ENCODE measurements at regions not wholly inside any gene's neighbourhood (a gene's known extent, or its start where the extent isn't known, plus 50 kb on each side); places are given as distances from the start of the nearest gene placed in this dataset.

- DNase-seq = no peak
These were observed 380.6 kb upstream of the DCN start for GRCh38 chr12:91563011-91563765.

DNA sequence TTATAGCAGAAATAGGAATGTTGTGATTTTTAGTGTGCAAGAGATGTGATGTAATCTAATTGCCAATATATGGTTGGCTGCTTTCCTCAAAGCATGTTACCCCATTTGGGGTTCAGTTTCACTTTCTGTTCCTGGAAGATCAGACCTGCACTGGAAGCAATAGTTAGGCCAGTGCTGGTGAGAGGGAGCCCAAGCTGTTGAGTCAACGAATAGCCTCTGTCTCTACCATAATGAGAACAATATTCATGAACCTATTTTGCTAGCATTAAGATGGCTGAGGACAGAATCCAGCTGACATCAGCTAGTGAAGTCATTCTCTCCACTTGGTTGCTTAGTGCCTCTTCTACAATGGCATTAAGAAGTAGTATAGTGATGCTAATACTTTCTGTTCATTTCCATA is 379.9 kb upstream of the DCN start:
- no peak for DNase-seq

- DNase-seq = no peak
These were observed 379.3 kb upstream of the DCN start for GRCh38 chr12:91561958-91562325.

- DNase-seq = no peak
These were observed 378.8 kb upstream of the DCN start for GRCh38 chr12:91561301-91561957.

DNA sequence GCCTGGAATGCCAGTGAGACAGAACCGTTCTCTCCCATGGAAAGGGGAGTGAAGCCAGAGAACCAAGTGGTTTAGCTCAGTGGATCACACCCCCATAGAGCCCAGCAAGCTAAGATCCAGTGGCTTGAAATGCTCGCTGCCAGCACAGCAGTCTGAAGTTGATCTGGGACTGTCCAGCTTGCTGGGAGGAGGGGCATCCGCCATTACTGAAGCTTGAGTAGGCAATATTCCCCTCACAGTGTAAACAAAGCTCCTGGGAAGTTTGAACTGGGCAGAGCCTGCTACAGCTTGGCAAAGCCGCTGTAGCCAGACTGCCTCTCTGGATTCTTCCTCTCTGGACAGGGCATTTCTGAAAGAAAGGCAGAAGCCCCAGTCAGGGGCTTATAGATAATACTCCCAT is 374.3 kb upstream of the DCN start:
- no peak for DNase-seq

- no peak for DNase-seq
These were observed 373.1 kb upstream of the DCN start for GRCh38 chr12:91555436-91556415.

DNA sequence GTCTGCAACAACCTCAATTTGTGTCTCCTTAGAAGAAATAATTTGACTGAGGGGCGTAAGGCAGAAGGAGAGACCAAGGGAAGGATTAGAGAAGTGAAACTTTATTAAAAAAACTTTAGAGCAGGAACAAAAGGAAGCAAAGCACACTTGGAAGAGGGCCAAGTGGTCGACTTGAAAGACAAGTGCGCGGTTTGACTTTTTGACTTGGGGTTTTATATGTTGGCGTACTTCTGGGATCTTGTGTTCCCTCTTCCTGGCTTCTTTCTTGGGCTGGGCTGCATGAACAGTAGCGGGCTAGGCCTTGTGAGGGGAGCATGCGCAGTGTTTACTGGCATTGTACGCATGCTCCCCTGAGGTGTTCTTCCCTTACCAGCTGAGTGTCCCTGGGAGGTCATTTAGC is 369.3 kb upstream of the DCN start:
- no peak for DNase-seq

DNA sequence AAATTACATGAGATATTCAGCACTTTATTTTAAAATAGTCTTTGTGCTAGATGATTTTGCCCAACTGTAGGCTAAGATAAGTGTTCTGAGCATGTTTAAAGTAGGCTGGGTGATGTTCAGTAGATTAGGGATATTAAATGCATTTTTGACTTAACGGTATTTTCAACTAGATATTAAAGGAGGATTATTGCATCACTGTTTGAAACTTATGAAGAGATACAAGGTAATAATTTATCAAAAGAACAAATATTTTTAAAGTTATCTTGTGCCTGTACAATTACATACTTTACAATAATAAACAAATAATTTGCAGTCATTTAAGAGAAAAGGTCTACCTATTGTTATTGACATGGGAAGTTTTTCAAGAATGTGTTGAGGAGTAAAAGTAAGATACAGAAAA is 368.6 kb upstream of the DCN start:
- DNase-seq = no peak

DNA sequence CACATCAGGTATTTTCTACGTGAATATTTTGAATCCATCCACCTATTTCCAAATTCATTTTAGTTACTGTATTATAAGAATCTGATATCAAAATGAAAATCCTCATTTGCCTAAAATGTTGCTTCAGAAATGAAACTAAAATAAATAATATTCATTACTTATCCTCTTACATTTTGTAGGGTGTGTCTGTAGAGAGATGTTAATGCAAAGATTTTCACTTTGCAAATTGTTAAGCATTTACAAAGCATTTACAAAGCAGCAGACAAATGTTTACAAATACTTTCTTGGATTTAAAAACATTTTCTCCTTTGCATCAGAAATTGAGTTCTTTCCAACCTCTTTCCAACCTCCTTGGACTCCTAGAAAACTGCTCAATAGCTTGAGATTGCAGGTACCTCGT is 360.0 kb upstream of the DCN start:
- DNase-seq = no peak

- no peak for DNase-seq
These were observed 359.4 kb upstream of the DCN start for GRCh38 chr12:91542067-91542466.

DNA sequence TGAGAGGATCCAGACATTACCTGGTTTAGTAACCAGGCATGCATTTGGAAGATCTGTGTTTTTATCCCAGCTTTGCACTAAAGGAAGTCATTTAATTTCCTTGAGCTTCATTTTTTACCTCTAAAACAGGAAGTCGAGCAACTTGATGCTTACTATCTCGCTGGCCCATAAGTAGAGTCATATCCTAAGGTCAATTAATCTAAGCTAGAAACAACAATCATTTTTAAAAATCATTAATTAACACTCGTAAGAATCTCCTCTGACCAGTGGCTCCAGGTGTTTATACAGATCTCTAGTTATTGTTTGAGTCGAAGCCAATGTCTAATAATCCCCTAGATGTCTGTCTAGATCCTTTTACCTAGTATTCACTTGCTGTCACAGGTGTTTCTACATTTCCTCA is 355.8 kb upstream of the DCN start:
- DNase-seq = no peak

DNA sequence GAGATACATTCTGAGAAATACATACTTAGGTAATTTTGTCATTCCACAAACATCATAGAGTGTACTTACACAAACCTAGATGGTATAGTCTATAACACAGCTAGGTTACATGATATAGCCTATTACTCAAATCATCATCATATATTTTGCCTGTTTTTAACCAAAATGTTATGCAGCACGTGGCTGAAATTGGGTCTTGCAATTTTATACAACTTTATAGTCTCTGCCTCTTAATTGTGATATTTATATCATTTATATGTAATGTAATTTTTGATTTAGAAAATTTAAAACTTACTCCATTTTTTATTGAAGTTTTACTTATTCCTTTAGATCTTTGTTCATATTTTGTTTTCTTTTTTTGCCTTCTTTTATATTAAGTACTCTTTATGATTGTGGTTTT is 350.7 kb upstream of the DCN start:
- DNase-seq = no peak

DNA sequence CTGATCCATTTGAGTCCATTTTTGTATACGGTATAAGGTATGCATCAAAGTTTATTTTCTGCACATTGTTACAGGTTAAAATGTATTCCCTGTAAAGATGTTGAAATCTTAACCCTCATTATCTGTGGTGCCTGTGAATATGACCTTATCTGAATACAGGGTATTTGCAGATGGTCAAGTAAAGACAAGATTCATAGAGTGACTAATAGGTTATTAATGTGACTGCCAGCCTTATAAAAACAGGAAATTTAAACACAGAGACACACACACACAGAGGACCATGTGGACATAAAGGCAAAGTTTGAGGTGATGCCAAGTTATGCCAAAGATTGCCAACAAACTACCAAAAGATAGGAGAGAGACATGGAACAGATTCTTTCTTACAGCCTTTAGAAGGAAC is 347.2 kb upstream of the DCN start:
- DNase-seq = no peak

GRCh38 chr12:91523831-91524230 is 341.2 kb upstream of the DCN start:
- no peak for DNase-seq

- DNase-seq = no peak
These were observed 334.1 kb upstream of the DCN start for GRCh38 chr12:91516695-91517047.

DNA sequence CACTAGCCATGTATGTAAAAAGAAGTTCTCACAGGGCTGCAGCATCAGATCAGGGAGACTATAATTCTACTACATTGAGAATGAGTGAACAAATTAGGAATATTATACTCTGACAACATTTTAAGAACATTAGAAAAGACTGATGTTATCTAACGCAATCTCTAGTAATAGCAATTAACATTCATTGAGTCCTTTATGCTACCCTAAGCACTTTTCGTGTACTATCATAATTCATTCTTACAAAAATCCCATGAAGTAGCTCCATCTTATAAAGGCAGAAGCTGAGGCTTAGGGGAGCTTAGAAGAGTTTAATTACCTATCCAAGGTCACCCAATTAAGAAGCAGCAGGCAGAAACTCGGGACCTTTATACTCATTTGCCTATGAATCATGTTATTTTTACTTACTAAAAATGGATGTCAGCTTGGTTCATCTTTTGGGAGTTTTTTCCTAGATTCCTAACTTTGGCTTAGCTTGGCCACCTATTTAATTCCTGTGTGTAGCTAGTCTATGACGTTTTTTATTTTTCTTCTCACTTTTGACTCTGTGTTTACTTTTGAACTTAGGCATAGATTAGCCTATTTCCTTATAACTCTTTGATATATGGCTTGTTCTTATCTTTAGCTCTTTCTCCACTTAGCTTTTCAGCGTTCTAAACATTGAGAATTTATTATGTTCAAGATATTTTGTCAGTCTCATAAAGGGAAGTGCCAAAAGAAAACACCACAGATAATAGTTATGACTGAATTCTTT is 333.5 kb upstream of the DCN start:
- no peak for DNase-seq

GRCh38 chr12:91513313-91513712 is 330.7 kb upstream of the DCN start:
- DNase-seq = no peak

DNA sequence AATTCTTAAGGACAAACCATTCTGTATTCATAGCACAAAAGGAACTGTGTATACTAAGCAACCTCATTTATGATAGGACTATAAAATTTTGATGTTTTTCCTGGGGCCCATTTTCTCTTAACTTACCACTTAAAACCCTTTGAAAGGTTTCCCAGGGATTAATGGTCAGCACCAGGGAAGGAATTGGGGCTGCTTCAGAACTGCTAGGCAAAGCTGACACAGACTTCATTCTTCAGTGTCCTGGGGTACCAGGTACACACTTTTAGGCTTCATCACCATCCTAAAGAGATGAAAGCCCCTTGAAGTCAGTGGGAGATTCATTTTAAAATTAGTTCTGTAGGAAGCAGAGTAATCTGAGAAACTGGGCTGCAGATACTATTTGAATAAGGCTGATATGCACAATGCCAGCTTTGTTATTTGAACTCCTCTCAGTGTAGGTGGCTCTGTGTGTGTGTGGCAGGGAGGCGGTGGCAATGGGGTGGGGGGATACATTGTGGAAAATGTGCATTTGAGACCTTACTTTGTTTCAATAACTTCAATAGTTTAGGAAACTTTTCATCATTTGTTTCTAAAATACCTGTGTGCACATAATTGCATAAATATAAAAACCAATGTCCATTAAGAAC is 329.3 kb upstream of the DCN start:
- DNase-seq = no peak

DNA sequence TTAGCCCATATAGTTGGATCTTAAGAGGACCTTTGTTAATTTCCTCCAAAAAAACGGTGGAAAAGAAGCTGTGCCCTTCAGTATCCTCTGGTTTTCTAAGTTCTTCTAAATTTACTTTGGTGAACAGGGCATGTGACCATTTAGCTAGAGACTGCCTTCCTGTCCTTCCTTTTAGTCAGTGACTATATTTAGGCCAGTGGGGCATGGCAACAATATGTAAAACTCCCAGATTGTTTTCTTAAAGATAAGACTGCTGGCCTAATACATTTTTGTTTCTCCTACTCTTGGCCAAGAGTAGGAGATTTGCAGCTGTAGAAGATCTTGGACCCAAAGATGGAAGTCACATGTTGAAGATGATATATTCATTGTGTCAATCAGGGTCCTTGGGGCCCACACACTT is 325.1 kb upstream of the DCN start:
- no peak for DNase-seq

GRCh38 chr12:91506452-91506851 is 323.8 kb upstream of the DCN start:
- no peak for DNase-seq

DNA sequence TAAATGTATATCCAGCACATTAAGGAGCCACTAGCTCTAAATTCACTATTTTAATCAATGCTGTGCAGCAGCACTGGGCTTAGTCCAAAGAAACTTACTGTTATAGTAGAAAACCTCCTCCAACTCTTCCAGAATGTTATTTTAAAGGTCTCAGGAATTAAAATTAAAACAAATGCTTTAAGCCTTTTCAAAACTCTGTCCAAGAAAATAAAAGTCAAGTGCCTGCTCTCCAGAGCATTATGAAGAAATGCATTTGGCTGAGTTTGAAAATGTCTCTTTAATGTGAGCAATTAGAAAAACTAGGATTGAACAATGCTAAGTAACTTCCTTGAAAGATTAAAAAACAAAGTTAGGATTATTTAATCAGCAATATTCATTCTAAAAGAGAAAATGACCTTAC is 322.4 kb upstream of the DCN start:
- no peak for DNase-seq

DNA sequence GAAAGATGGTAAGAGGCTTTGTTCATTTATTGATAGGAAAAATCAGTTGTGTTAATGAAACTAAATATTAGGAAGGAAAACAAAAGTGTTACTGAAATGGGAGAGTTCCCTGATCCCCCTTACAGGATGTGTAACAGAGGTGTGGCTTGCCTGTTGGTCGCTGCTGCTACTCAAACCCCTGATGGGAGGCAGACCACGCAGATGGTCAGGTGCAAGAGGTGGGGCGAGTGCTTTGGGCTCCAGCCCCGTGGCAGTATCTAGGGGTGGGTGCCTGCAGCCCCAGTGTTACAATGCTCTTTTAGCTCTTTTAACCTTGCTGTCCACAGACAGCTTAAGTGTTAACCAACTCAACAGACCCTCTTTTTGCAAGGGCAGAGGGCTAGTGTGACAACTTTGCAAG is 319.6 kb upstream of the DCN start:
- no peak for DNase-seq

DNA sequence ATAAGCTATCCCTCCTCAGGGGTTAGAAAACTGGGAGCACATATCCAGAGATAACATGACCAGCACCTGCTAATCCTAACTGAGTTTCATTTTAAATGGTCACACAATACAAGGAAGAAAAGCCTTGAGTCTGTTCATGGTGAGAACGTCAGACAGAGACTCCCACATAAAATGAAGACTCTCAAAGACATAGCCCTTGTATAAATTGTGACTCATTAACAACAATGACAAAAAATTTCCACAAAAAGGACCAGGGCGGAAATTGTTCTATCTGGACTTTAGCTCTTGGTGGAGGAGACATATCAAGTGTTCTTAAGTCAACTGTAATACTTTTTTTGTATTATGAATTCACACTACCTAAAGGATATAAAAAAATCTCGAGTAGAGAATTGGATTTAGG is 313.7 kb upstream of the DCN start:
- DNase-seq = no peak

Data from SHP77 treated with DMSO at 0.1 percent for 48 hours (cell line).